H9 (cell line): ENCODE measurements at regions not wholly inside any gene's neighbourhood (a gene's known extent, or its start where the extent isn't known, plus 50 kb on each side); places are given as distances from the start of the nearest gene placed in this dataset.

Source experiments
- DNase-seq: peaks from one replicate; pipeline ENCODE4 v3.0.0-alpha.2; 2017
- H2AFZ ChIP-seq: one replicate; pipeline ENCODE4 v1.6.1; 2013; ENCODE audit warnings: mild to moderate bottlenecking, low read length, control low read depth, moderate library complexity
- H2AK5ac ChIP-seq: 2 replicates; pipeline ENCODE4 v1.6.1; 2013; ENCODE audit warnings: low read length, control low read depth, mixed read lengths; ENCODE audit not compliant: insufficient read length
- H2BK120ac ChIP-seq: one replicate; pipeline ENCODE4 v1.6.1; 2013; ENCODE audit warnings: low read depth, mild to moderate bottlenecking, low read length, control low read depth, inconsistent platforms; ENCODE audit not compliant: poor library complexity, severe bottlenecking
- H2BK12ac ChIP-seq: 2 replicates; pipeline ENCODE4 v1.6.1; 2013; ENCODE audit warnings: low read length, control low read depth, mixed read lengths, low read depth; ENCODE audit not compliant: insufficient read length
- H2BK15ac ChIP-seq: 2 replicates; pipeline ENCODE4 v1.6.1; 2013; ENCODE audit warnings: low read depth, low read length, control low read depth
- H2BK20ac ChIP-seq: one replicate; pipeline ENCODE4 v1.6.1; 2013; ENCODE audit warnings: low read depth, mild to moderate bottlenecking, low read length, control low read depth, inconsistent platforms; ENCODE audit not compliant: poor library complexity, severe bottlenecking
- H2BK5ac ChIP-seq: 2 replicates; pipeline ENCODE4 v1.6.1; 2013; ENCODE audit warnings: low read length, control low read depth, mixed read lengths; ENCODE audit not compliant: insufficient read length
- H3K14ac ChIP-seq: 2 replicates; pipeline ENCODE4 v1.6.1; 2013; ENCODE audit warnings: low read length, control low read depth; ENCODE audit not compliant: insufficient read depth
- H3K18ac ChIP-seq: 2 replicates; pipeline ENCODE4 v1.6.1; 2013; ENCODE audit warnings: low read depth, mild to moderate bottlenecking, mixed read lengths, low read length, control low read depth; ENCODE audit not compliant: insufficient read length
- H3K23ac ChIP-seq: 2 replicates; pipeline ENCODE4 v1.6.1; 2013; ENCODE audit warnings: low read length, control low read depth, mixed read lengths, low read depth; ENCODE audit not compliant: insufficient read length
- H3K23me2 ChIP-seq: 2 replicates; pipeline ENCODE4 v1.6.1; 2013; ENCODE audit warnings: low read depth, mild to moderate bottlenecking, mixed read lengths, low read length, control low read depth; ENCODE audit not compliant: insufficient read length, poor library complexity, severe bottlenecking
- H3K27ac ChIP-seq: 2 replicates; pipeline ENCODE4 v1.5.1; 2013; ENCODE audit warnings: low read length, control low read depth, mixed read lengths, low read depth; ENCODE audit not compliant: insufficient read length
- H3K27me3 ChIP-seq: 2 replicates; pipeline ENCODE4 v1.6.1; 2013; ENCODE audit warnings: low read length, control low read depth, inconsistent platforms; ENCODE audit not compliant: insufficient read depth
- H3K4ac ChIP-seq: 2 replicates; pipeline ENCODE4 v1.6.1; 2013; ENCODE audit warnings: low read depth, mild to moderate bottlenecking, control low read depth, inconsistent platforms, low read length, moderate library complexity
- H3K4me1 ChIP-seq: 2 replicates; pipeline ENCODE4 v1.6.1; 2013; ENCODE audit warnings: low read length, control low read depth, inconsistent platforms; ENCODE audit not compliant: insufficient read depth
- H3K4me2 ChIP-seq: 2 replicates; pipeline ENCODE4 v1.6.1; 2013; ENCODE audit warnings: low read length, control low read depth, mixed read lengths; ENCODE audit not compliant: insufficient read length, insufficient read depth
- H3K56ac ChIP-seq: 2 replicates; pipeline ENCODE4 v1.6.1; 2013; ENCODE audit warnings: low read depth, mild to moderate bottlenecking, mixed read lengths, low read length, control low read depth; ENCODE audit not compliant: insufficient read length
- H3K79me1 ChIP-seq: 2 replicates; pipeline ENCODE4 v1.6.1; 2013; ENCODE audit warnings: low read depth, mild to moderate bottlenecking, moderate library complexity, low read length, control low read depth, inconsistent platforms; ENCODE audit not compliant: insufficient read depth, poor library complexity, severe bottlenecking
- H3K79me2 ChIP-seq: 2 replicates; pipeline ENCODE4 v1.6.1; 2013; ENCODE audit warnings: low read length, control low read depth, inconsistent platforms; ENCODE audit not compliant: insufficient read depth
- H3K9ac ChIP-seq: 2 replicates; pipeline ENCODE4 v1.6.1; 2013; ENCODE audit warnings: low read length, control low read depth, mixed read lengths; ENCODE audit not compliant: insufficient read length; ENCODE audit errors: extremely low read depth
- H3K9me3 ChIP-seq: one replicate; pipeline ENCODE4 v1.6.1; 2013; ENCODE audit warnings: low read depth, low read length, inconsistent platforms; ENCODE audit not compliant: control insufficient read depth
- H3T11ph ChIP-seq: one replicate; pipeline ENCODE4 v1.6.1; 2013; ENCODE audit warnings: mild to moderate bottlenecking, low read length, control low read depth, inconsistent platforms
- H4K20me1 ChIP-seq: one replicate; pipeline ENCODE4 v1.6.1; 2013; ENCODE audit not compliant: control insufficient read depth, insufficient read length, insufficient read depth
- H4K5ac ChIP-seq: 2 replicates; pipeline ENCODE4 v1.6.1; 2013; ENCODE audit warnings: low read depth, mild to moderate bottlenecking, mixed read lengths, low read length, control low read depth; ENCODE audit not compliant: insufficient read length
- H4K8ac ChIP-seq: replicated peaks from 2 replicates; pipeline ENCODE4 v1.6.1; 2013; ENCODE audit warnings: low read length, control low read depth, mixed read lengths, low read depth; ENCODE audit not compliant: insufficient read length
- H4K91ac ChIP-seq: 2 replicates; pipeline ENCODE4 v1.6.1; 2013; ENCODE audit warnings: low read depth, mild to moderate bottlenecking, moderate library complexity, mixed read lengths, low read length, control low read depth; ENCODE audit not compliant: insufficient read length
- H3K27ac Mint-ChIP-seq, 3 experiments: 2 replicates in 2 of 3; 3 replicates in 1 of 3; pipeline ENCODE4 v1.8.0; 2020 to 2021; ENCODE audit warnings: mixed read lengths in 3 of 3, mild to moderate bottlenecking in 1 of 3, moderate library complexity in 1 of 3
- H3K27me3 Mint-ChIP-seq: 2 replicates; pipeline ENCODE4 v1.8.0; 2021; ENCODE audit warnings: low read depth, mild to moderate bottlenecking, moderate library complexity, mixed read lengths
- H3K36me3 Mint-ChIP-seq, 3 experiments: 2 replicates in 2 of 3; 3 replicates in 1 of 3; pipeline ENCODE4 v1.8.0; 2020 to 2021; ENCODE audit warnings: low read depth in 3 of 3, mixed read lengths in 3 of 3; ENCODE audit not compliant: insufficient read depth in 1 of 3
- H3K4me1 Mint-ChIP-seq, 2 experiments: 2 replicates each; pipeline ENCODE4 v1.8.0; 2020; ENCODE audit warnings: mixed read lengths in 2 of 2
- H3K4me3 Mint-ChIP-seq, 2 experiments: 2 replicates in 1 of 2; 3 replicates in 1 of 2; pipeline ENCODE4 v1.8.0; 2020 to 2021; ENCODE audit warnings: mild to moderate bottlenecking in 2 of 2, mixed read lengths in 2 of 2, moderate library complexity in 1 of 2
- H3K9me3 Mint-ChIP-seq, 2 experiments: 2 replicates in 1 of 2; 3 replicates in 1 of 2; pipeline ENCODE4 v1.8.0; 2020; ENCODE audit warnings: mild to moderate bottlenecking in 2 of 2, mixed read lengths in 2 of 2, moderate library complexity in 1 of 2
- CTCF ChIP-seq: fragments of 200-600 bp; sonication (generic); conservative IDR thresholded peaks from 3 replicates; pipeline ENCODE4 v1.8.0; 2021; ENCODE audit warnings: antibody characterized with exemption, mild to moderate bottlenecking
- WGBS: extraction: QIAGEN DNeasy Blood & Tissue Kit; methylation state at CpG from one replicate; pipeline ENCODE4 v1.1.7; 2013; ENCODE audit warnings: missing lambda C conversion rate, low lambda C conversion rate, mixed read lengths; ENCODE audit not compliant: insufficient read length; ENCODE audit errors: extremely low coverage; 5-methylcytosine and 5-hydroxymethylcytosine counted together

GRCh38 chr6:103326760-103327757 lies 1532.7 kb downstream of the HACE1 start:
- H4K20me1 ChIP-seq = no peaks in the 10 kb centered on the region
- Mint-ChIP-seq H3K4me1 (no peaks in the 10 kb centered on the region), H3K27ac (no peak overlapping the region), H3K27me3 (no peaks in the 10 kb centered on the region), H3K36me3 (no peaks in the 10 kb centered on the region; a peak in 1 of 7 replicates), H3K4me3 (no peak overlapping the region), H3K9me3 (no peaks in the 10 kb centered on the region)
- TF ChIP-seq CTCF = no peak
- H4K91ac ChIP-seq = no peak overlapping the region
- H3T11ph ChIP-seq = no peak overlapping the region
- no peak overlapping the region for H4K8ac ChIP-seq
- H3K4ac ChIP-seq = no peak overlapping the region
- no peak overlapping the region for H4K5ac ChIP-seq
- no peak overlapping the region for H3K14ac ChIP-seq
- no peaks in the 10 kb centered on the region for H3K9me3 ChIP-seq
- no peaks in the 10 kb centered on the region for H3K23me2 ChIP-seq
- no peak overlapping the region for H3K18ac ChIP-seq
- no peaks in the 10 kb centered on the region for H3K79me1 ChIP-seq
- H2BK15ac ChIP-seq = no peak overlapping the region
- no peak overlapping the region for H3K9ac ChIP-seq
- WGBS = no CpG with 5 or more reads among the region's 4 CpGs
- no peak overlapping the region for H2BK12ac ChIP-seq
- no peak overlapping the region for H3K23ac ChIP-seq
- H3K4me1 ChIP-seq = no peaks in the 10 kb centered on the region
- no peak overlapping the region for H2BK20ac ChIP-seq
- H2AFZ ChIP-seq = no peak overlapping the region
- no peak for DNase-seq
- no peaks in the 10 kb centered on the region for H3K27me3 ChIP-seq
- H3K4me2 ChIP-seq = no peak overlapping the region
- no peak overlapping the region for H2BK120ac ChIP-seq
- no peak overlapping the region for H2AK5ac ChIP-seq
- no peak overlapping the region for H3K56ac ChIP-seq
- no peaks in the 10 kb centered on the region for H3K79me2 ChIP-seq
- H2BK5ac ChIP-seq = no peak overlapping the region
- no peak overlapping the region for H3K27ac ChIP-seq
